Tibial nerve (tissue), 3 donors: ENCODE measurements at regions not wholly inside any gene's neighbourhood (a gene's known extent, or its start where the extent isn't known, plus 50 kb on each side); places are given as distances from the start of the nearest gene placed in this dataset.

Experiments used
- CTCF ChIP-seq, 5 experiments: fragments of 200-600 bp in 3 of 5; fragments of 450-650 bp in 2 of 5; sonication (generic) in 3 of 5; IDR thresholded peaks; one replicate each; pipeline ENCODE4 v1.5.1; 2016 to 2019; ENCODE audit warnings: antibody characterized with exemption in 5 of 5, mild to moderate bottlenecking in 3 of 5, moderate library complexity in 2 of 5
- POLR2A ChIP-seq, 2 donors: fragments of 450-650 bp; IDR thresholded peaks; one replicate each; pipeline ENCODE4 v1.6.1; 2017; ENCODE audit warnings: antibody characterized with exemption in 2 of 2, mild to moderate bottlenecking in 2 of 2, moderate library complexity in 2 of 2

- TF ChIP-seq POLR2A (IDR thresholded peaks at IDR 0.05) (no peak), CTCF (IDR thresholded peaks at IDR 0.05) (peak in 1 of 5 experiments; percentile 33)
Observed at GRCh38 chr14:106318700-106319099, 792.3 kb downstream of the TMEM121 start.
